ENCODE measurements at regions not wholly inside any gene's neighbourhood (a gene's known extent, or its start where the extent isn't known, plus 50 kb on each side); places are given as distances from the start of the nearest gene placed in this dataset.
A peak's percentile ranks its signal among the peaks of the same experiment; 100 is the strongest.

DNA sequence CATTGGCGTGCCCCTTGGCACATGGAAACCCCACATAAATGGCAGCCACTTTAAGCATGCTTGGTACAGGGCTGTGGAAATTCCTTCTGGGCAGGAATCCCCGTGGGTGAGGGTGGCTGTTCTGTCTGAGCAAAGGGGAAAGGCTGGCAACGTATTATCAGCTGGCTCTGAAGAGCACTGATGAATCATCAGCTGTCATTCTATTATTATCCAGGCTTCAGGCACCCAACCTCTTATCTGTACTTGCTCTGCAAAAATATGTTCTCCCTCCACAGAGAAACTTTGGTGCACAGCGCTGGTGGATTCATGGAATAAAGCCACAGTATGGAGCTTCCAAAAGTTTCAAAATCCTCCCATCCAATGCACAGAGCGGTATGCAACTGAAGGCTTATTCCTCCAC, 167.1 kb downstream of the TBX5 start:
- peak; percentile 55 for DNase-seq (ENCODE audit: low read depth)
- H3K4me3 ChIP-seq (ENCODE audit: low read depth, low read length), result no peak overlapping the region
- TF ChIP-seq, protein P1, sequence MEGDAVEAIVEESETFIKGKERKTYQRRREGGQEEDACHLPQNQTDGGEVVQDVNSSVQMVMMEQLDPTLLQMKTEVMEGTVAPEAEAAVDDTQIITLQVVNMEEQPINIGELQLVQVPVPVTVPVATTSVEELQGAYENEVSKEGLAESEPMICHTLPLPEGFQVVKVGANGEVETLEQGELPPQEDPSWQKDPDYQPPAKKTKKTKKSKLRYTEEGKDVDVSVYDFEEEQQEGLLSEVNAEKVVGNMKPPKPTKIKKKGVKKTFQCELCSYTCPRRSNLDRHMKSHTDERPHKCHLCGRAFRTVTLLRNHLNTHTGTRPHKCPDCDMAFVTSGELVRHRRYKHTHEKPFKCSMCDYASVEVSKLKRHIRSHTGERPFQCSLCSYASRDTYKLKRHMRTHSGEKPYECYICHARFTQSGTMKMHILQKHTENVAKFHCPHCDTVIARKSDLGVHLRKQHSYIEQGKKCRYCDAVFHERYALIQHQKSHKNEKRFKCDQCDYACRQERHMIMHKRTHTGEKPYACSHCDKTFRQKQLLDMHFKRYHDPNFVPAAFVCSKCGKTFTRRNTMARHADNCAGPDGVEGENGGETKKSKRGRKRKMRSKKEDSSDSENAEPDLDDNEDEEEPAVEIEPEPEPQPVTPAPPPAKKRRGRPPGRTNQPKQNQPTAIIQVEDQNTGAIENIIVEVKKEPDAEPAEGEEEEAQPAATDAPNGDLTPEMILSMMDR (IDR thresholded peaks at IDR 0.05; ENCODE audit: insufficient read depth, low read depth, low read length), result no peak

- TF ChIP-seq, protein P1 (IDR thresholded peaks at IDR 0.05; ENCODE audit: insufficient read depth, low read depth, low read length), result no peak
- DNase-seq (ENCODE audit: low read depth), result no peak
- H3K4me3 ChIP-seq (ENCODE audit: low read depth, low read length), result no peak overlapping the region
Measured at GRCh38 chr12:114237230-114237629, 168.7 kb downstream of the TBX5 start.

DNA sequence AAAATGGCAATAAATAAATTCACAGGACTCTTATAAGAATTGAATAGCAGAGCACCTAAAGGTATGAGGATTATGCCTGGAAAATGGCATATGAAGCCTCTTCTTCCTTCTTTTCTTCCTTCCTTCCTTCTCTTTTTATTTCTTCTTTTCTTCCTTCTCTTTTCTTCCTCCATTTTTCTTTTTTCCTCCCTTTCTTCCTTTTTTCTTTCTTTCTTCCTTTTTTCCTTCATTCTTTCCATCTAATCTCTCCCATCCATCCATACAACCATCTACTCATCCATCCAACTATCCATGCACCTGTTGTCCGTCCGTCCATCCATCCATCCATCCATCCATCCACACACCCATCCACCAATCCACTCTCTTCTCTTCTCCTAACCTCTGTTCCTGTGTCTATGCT, 173.8 kb downstream of the TBX5 start:
- H3K4me3 ChIP-seq (ENCODE audit: low read depth, low read length), result no peak overlapping the region
- TF ChIP-seq, protein P1 (IDR thresholded peaks at IDR 0.05; ENCODE audit: insufficient read depth, low read depth, low read length), result no peak
- no peak for DNase-seq (ENCODE audit: low read depth)

GRCh38 chr12:114229150-114229549, 176.8 kb downstream of the TBX5 start:
- DNase-seq (ENCODE audit: low read depth), result no peak
- no peak overlapping the region for H3K4me3 ChIP-seq (ENCODE audit: low read depth, low read length)
- TF ChIP-seq, protein P1 (IDR thresholded peaks at IDR 0.05; ENCODE audit: insufficient read depth, low read depth, low read length), result no peak

- TF ChIP-seq, protein P1 (IDR thresholded peaks at IDR 0.05; ENCODE audit: insufficient read depth, low read depth, low read length), result no peak
- DNase-seq (ENCODE audit: low read depth), result no peak
- no peak overlapping the region for H3K4me3 ChIP-seq (ENCODE audit: low read depth, low read length)
Measured at GRCh38 chr12:114226241-114226928, 179.6 kb downstream of the TBX5 start.

- H3K4me3 ChIP-seq (ENCODE audit: low read depth, low read length), result no peak overlapping the region
- DNase-seq (ENCODE audit: low read depth), result no peak
- TF ChIP-seq, protein P1 (IDR thresholded peaks at IDR 0.05; ENCODE audit: insufficient read depth, low read depth, low read length), result no peak
Measured at GRCh38 chr12:114221957-114222630, 183.8 kb downstream of the TBX5 start.

All from fibroblast of villous mesenchyme (primary cell).